COLO668 (cell line): ENCODE measurements at regions not wholly inside any gene's neighbourhood (a gene's known extent, or its start where the extent isn't known, plus 50 kb on each side); places are given as distances from the start of the nearest gene placed in this dataset.
"Not testable (repeated sequence)": the region's sequence is repeated elsewhere in the genome, so short reads cannot be mapped to it uniquely, and the experiment has no call there.

Experiments used
- DNase-seq: peaks from one replicate; lab custom pipeline; 2025; ENCODE audit not compliant: unreplicated experiment; lab: John Stamatoyannopoulos, UW

- DNase-seq = no peak
Observed at GRCh38 chrX:138954976-138955375, 243.5 kb upstream of the FGF13 start.

GRCh38 chrX:138946926-138947325 is 235.4 kb upstream of the FGF13 start:
- no peak for DNase-seq

- DNase-seq = no peak
Observed at GRCh38 chrX:138945219-138945618, 233.7 kb upstream of the FGF13 start.

- no peak for DNase-seq
Observed at GRCh38 chrX:138939038-138939437, 227.5 kb upstream of the FGF13 start.

GRCh38 chrX:138938003-138938402 is 226.5 kb upstream of the FGF13 start:
- DNase-seq = no peak

- DNase-seq = no peak
Observed at GRCh38 chrX:138931212-138931611, 219.7 kb upstream of the FGF13 start.

GRCh38 chrX:138930583-138930945 is 219.0 kb upstream of the FGF13 start:
- no peak for DNase-seq

- no peak for DNase-seq
Observed at GRCh38 chrX:138929926-138930582, 218.5 kb upstream of the FGF13 start.

GRCh38 chrX:138928737-138929459 is 217.4 kb upstream of the FGF13 start:
- no peak for DNase-seq

- no peak for DNase-seq
Observed at GRCh38 chrX:138925330-138925729, 213.8 kb upstream of the FGF13 start.

GRCh38 chrX:138923805-138924204 is 212.3 kb upstream of the FGF13 start:
- DNase-seq = no peak

- DNase-seq = no peak
Observed at GRCh38 chrX:138921031-138921430, 209.5 kb upstream of the FGF13 start.

GRCh38 chrX:138917781-138918180 is 206.3 kb upstream of the FGF13 start:
- DNase-seq = no peak

GRCh38 chrX:138914767-138915166 is 203.2 kb upstream of the FGF13 start:
- no peak for DNase-seq

GRCh38 chrX:138908577-138908976 is 197.1 kb upstream of the FGF13 start:
- DNase-seq = no peak

GRCh38 chrX:138897621-138898492 is 186.3 kb upstream of the FGF13 start:
- DNase-seq = no peak

- DNase-seq = no peak
Observed at GRCh38 chrX:138890491-138890890, 179.0 kb upstream of the FGF13 start.

GRCh38 chrX:138889149-138889548 is 177.6 kb upstream of the FGF13 start:
- DNase-seq = no peak

GRCh38 chrX:138886769-138887168 is 175.3 kb upstream of the FGF13 start:
- peak; percentile 6 for DNase-seq

GRCh38 chrX:138885886-138886285 is 174.4 kb upstream of the FGF13 start:
- no peak for DNase-seq

GRCh38 chrX:138880293-138880692 is 168.8 kb upstream of the FGF13 start:
- DNase-seq = not testable (repeated sequence)

GRCh38 chrX:138877746-138878145 is 166.2 kb upstream of the FGF13 start:
- no peak for DNase-seq
